GM21515 (cell line): ENCODE measurements at regions not wholly inside any gene's neighbourhood (a gene's known extent, or its start where the extent isn't known, plus 50 kb on each side); places are given as distances from the start of the nearest gene placed in this dataset.

ENCODE experiments used
- ATAC-seq: cut with Tn5 transposase; IDR thresholded peaks from one replicate; pipeline ENCODE4 v1.9.1; 2021; ENCODE audit not compliant: unreplicated experiment

DNA sequence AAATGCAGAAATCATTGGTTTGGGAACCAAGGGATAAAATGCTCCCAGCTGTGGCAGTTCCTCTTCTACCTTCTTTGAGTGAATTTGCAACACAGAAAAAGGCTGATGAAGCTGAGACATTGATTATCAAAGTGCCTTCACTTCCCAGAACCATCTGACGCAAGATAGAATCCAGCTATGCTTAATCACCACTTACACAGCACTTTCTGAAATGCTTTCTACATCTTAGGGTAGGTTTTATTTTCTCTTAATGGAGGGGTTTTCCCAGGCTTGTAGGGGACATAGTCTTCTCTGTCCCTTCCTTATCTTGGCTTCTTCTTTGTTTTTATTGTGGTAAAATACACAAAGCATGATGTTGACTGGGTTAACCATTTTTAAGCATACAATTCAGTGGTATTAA lies 332.6 kb upstream of the ZNF32 start:
- ATAC-seq: no peak

DNA sequence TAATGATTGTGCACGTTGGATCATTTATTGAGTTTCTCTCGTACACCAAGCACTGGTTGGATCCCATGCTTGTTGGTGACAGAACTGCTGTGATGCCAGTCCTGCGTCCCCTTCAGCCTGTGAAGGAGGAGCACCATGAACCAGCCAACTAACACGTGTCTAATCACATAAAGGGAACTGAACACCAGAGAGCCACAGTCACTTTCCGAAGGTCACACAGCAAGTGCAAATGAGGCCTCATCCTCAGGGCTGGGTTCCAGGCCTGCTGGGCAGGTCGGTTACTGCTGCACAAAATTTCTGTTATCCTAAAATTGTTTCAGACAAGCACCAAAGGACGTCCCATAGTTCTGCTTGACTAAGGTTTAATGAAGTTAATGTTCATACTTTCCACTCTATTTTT lies 332.0 kb upstream of the ZNF32 start:
- no peak for ATAC-seq

DNA sequence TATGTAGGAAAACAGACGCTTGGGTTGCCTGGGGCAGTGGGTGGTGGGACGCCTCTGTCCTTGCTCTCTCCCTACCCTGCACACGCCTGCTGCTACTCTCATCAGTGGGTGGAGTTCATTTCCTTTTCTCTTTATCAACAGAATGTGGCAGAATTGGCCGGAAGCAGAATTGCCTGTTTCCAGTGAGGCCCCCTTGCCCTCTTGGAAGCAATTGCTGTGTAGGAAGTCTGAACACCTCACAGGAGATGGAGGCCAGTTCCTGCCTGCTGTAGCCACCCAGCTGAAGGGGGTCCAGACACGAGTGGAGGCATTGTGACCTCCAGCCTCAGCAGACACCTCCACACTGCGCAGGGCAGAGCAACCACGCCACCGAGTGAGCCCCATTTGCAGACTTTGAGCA lies 331.6 kb upstream of the ZNF32 start:
- ATAC-seq: no peak

DNA sequence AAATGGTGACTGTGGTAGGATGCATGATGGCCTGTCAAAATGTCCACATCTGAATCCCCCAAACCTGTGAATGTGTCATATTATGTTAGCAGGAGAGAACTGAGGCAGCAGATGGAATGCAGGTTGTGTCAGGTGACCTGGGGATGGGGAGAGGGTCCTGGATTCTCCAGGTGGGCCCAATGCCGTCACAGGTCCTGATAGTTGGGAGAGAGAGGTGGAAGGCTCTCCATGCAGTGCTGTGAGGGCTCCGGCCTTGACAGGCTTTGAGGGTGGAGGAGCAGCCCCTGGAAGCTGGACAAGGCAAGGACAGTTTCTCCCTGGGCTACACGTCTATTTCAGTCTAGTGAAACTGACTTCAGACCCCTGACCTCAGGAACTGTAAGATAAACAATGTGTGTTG lies 330.9 kb upstream of the ZNF32 start:
- ATAC-seq: no peak

DNA sequence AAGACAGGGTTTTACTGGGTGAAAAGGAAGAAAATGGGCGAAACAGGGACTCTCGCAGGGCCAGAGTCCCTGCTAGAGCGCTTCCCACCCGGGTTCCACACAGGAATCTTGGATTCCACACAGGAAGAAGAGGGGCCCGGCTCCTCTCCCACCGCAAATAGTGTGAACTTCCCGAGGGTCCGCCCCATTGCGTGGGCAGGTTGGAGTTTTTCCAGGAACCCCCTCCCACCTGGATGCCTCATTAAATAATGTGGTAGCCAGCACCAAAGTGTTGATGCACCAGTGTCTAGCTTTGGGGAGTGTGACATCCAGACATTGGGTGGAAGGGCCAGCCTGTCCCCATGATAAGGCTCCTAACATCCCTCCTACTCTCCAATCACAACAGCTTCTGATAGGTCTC lies 330.3 kb upstream of the ZNF32 start:
- no peak for ATAC-seq

DNA sequence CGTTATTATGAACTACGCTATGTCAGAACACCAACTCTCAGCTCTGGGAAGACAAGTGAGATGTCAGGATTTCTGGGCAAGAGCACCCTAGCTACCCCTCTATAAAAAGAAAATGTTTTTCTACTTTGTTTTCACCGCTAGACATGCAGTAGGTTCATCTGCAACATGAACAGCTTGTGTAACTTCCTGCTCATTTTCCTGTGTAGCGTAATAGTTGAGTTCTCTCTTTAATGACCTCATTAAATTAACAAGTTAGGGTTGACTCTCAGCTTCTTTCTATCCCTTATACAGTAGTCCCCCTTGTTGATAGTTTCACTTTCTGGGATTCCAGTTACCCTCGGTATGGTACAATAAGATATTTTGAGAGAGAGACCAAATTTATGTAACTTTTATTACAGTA lies 329.4 kb upstream of the ZNF32 start:
- ATAC-seq: no peak

DNA sequence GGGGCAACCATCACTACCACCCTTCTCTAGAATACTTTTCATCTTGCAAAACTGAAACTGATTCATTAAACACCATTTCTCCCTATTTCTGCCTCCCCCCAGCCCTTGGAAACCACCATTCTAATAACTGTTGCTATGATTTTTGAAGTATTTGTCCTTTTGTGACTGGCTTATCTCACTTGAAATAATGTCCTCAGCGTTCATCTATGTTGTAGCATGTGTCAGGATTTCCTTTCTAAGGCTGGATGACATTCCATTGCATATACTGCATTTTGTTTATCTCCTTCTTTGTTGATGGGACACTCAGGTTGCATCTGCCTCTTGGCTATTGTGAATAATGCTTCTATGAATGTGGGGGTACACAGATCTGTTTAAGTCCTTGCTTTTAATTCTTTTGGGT lies 327.6 kb upstream of the ZNF32 start:
- no peak for ATAC-seq

DNA sequence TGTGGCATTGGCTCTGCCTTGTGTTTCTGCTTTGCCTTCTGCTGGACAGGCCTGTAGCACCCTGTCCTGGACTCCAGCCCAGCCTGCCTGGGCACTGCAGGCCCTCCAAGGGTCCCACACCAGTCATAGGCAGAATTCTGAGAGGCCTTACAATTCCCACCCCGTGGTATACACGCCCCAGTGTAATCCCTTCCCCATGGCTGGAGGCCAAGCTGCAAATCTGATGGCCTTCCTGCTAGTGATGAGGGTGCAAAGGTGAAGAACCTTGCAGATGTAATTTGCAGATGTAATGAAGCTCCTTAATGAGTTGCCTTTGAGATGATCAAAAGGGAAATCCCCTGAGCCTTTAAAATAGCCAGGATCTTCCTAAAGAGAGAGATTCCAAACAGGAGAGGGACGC lies 325.1 kb upstream of the ZNF32 start:
- no peak for ATAC-seq

DNA sequence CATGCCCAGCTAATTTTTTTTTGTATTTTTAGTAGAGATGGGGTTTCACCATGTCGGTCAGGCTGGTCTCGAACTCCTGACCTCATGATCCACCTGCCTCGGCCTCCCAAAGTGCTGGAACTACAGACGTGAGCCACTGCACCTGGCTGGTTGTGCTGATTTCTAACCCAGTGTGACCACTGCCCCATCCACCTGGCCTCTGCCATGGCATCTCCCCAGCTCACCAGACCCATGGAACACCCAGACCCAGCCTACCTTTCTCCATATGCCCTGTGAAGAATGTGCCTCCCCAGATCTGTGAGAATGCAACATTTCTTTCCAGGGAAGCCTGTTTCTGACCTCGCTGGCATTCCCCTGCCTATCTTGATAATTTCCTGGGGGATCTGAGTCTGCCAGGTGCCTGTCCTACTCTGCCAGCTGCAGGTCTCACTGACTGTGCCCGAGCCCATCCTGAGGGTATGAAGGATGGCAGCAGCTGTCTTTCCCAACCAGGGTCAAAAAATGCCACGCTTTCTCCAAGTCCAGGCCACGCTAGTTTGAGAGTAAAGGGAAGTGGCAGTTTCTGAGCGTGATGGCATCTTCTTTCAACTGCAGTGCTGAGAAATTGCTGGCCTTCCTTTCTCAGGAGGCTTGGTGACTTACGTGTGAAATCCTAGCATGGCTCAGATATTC lies 324.4 kb upstream of the ZNF32 start:
- no peak for ATAC-seq

DNA sequence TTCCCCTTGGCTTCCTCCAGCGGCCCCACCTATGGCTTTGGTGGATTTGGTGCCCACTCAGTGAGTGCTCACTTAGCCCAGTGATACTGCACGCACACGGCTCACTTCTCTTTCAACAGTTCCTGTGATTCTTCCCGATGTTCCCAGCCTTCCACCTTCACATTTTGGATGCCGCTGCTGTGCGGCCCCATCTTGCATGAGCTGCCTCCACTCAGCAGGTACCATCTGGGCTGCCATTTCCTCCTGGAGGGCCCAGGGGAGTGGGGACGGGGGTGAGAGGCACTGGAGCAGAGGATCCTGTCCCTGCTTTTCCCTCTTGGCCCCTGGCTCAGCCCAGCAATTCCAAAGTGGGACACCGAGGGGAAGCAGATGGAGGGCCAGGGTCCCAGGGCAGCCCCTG lies 323.3 kb upstream of the ZNF32 start:
- ATAC-seq: no peak

DNA sequence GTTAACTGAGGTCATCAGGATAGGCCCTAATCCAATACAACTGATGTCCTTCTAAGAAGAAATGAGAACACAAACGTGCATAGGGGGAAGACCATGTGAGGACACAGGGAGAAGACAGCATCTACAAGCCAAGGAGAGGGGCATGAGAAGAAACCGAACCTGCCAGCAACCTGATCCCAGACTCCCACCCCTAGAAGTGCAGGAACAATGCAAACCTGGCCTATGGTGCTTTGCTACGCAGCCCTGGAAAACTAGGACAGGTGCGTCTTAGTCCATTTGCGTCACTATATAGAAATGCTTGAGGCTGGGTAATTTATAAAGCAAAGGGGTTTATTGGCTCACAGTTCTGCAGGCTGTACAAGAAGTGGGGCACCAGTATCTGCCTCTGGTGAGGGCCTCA lies 322.6 kb upstream of the ZNF32 start:
- no peak for ATAC-seq

DNA sequence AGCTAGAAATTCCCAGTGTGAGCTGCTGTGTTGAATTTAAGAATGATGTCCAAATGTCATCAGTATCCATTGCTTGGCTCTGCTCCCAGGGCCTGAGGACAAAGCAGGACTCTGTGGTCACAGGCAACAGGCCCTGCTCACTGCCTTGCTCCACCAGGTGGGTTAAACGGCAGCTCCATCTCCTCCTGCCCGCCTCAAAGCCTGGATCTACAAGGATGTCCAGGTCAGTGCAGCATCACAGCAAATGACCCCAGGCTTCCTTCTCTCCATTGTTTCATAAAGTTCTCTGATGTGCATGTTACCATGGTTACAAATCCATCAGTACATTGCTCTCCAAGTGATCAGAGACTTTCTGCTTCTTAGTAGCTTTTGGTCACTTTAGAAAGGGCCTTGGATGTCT lies 322.0 kb upstream of the ZNF32 start:
- ATAC-seq: no peak

DNA sequence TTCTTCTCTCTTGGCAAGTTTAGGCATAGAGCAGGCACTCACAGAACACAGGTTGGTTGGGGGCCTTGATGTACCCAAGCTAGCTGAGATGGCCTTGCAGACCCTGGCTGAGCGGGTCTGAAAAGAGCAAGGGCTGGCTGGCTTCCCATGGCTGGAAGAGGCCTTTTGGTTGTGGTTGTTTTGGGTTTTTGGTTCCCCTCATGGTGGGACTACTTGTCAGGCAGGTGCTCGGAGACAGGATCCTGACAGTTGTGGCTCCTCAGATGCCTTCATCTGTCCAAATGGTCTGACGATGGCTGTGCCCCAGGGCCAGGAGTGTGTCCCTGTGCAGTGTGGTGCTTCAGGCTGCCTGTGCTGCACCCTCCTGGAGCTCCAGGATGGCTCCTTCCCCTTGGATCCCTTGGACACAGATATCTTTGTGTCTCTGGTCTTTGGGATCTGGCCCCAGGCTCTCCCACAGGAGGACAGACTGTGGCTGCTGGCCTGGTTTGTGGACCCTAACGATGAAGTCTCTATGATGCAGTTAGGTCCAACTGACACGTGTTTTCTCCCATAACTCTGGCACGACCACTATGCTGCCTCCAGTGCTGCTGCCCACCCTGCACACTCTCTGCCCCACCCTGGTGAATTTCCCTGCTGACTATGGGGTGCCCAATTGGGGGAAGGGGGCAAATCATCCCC lies 321.5 kb upstream of the ZNF32 start:
- no peak for ATAC-seq

DNA sequence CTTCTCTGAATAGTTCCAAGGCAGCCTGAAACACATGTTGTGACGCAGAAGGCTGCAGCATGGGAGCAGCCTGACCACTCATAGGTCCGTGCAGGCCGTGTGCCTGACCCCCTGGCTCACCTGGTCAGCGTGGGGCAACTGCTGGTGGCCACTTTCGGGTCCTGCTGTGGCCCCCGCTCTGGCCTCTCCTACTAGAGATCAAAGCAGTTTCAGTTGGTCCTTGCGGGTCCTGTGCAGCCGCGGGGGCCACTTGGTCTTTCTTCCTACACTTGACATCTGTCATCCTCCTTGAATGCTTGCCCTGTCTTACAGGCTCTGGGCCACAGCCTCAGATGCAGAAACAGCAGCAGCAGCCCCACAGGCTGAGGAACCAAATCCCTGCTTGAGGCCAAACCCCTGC lies 320.8 kb upstream of the ZNF32 start:
- no peak for ATAC-seq

DNA sequence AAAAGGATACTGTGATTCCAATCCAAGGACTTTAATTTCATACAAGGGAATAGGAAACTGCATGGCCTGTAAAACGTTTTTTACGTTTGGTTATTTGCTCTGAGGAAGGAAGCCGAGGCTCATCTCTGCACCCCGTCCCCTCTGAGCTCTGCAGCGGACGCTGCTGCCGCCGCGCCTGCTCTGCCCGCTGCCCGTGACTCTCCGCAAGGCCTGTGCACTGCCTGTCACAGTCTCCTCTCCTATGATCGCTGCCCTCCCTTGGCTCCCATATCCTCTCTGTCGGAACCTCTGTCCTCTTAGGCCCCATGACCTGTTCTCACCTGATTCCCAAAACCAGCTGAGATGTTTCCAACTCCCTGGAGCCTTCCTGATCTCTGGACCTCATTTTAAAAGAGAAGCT lies 320.3 kb upstream of the ZNF32 start:
- ATAC-seq: no peak

DNA sequence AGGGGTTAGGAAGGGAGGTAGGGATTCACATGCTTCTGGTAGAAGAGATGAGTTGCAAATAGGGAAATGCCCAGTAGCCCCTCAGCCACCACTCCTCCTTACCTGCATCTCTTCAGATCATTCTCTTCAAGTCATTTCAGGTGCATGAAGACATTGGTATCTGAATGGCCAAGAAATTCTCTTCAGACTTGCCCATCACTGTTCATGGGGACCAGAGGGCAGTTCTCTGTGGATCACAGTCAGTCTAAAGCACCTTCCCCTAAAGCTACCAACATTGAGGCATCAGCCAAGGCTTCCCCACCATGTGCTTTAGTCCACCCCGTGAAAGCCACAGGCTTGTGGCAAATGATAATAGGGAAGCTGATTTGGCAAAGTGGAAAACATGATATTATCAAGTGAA lies 319.4 kb upstream of the ZNF32 start:
- no peak for ATAC-seq

DNA sequence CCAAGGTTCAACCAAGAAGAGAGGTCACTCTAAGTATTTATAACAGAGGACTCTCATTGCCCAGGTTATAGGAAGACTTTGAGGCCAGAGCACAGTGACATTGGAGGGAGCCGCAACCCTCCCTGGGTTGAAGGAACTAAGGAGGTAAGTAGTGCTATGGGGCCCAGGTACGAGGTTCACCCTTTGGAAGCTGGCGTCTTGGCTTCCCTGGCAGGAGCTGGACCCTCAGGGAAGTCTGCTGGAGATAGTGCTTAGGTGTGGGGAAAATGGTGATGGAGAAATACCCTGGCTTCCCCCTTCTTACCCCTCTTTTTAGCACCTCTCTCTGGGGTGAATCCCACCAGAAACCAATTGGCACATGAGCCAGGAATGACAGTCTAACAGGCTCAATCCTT lies 317.9 kb upstream of the ZNF32 start:
- no peak for ATAC-seq

DNA sequence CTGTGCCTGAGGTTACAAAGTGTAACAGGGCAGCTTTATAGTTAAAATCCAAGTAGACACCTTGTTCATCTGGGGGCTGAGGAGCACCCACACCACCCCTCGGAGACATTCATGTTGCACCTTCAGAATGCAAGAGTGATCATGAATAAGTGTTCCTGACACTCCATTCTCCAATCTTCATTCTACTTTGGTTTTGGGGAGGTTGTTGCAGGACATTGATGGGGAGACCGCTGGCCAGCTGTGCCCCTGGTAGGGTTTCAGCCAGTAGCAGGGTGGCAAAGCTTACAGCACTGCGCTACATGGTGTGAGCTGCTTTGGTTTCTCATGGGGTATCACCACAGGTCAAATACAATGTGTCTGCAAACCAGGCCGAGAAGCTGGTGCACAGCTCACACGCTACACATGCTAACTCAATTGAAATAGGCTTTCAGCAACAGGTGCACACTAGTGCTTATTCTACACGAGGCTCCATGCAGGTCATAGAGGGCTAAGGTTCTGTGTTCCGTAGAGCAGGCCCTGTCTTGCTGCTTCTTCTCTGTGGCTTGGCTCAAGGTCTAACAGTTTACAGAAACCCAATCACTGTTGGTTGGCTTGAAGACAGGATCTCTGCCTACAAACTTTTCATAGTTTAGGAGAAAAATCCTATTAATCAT lies 317.4 kb upstream of the ZNF32 start:
- ATAC-seq: no peak

DNA sequence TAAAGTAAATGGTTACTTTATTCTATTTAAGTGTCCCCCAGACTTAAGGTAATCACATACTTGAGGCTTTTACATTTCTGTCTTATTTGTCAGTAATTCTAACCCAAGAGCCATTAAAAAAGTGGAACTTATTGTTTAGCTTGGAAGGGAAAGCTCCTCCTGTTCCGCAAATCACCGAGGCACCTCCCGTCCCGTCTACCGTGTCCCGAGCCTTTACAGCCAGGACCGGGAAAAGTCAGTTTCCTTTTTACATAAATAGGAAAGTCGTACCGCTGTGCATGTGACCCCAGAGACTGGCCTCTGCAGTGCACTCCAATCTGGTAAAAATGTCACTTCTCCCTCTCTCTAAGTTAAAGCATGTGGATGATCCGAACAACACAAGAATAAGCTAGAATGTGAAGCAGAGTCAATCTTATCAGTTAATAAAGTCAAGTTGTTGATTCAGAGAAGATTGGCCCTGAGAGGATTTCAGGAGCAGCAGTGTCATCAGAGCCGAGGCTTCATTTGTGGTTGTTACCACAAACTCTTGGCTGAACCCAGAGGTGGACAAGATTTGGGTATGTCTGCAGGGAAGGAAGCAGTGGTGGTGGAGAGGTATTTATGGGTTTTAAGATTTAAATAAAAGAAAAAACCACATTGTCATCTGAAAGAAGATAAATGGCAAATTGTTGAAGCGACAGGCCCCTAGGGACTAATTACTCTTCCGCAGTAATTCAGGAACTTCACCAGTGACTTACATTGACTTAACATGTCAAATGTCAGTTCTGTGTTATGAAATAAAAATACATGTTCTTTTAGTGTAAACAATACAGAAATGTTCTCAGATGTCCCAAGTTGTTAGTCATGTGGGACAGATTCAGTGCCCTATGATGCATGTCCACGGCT lies 316.6 kb upstream of the ZNF32 start:
- ATAC-seq: no peak

DNA sequence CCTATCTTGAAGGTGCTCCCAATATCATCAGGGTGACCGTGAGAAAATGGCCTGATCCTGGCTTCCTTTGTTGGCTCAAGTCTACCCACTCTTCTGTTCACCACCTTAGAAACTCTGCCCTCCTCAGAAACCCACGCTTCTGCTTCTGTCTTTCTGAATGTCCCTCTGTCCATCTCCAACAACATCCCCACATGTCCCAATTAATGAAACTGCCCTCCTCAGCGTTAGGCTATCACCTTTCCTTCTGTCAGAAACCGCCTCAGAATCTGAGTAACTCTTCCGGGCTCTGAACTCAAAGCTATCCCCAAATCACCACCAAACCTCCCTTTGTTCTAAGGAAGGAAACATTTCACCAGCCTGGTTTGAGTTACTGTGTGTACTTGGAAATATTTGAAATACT lies 315.8 kb upstream of the ZNF32 start:
- no peak for ATAC-seq

DNA sequence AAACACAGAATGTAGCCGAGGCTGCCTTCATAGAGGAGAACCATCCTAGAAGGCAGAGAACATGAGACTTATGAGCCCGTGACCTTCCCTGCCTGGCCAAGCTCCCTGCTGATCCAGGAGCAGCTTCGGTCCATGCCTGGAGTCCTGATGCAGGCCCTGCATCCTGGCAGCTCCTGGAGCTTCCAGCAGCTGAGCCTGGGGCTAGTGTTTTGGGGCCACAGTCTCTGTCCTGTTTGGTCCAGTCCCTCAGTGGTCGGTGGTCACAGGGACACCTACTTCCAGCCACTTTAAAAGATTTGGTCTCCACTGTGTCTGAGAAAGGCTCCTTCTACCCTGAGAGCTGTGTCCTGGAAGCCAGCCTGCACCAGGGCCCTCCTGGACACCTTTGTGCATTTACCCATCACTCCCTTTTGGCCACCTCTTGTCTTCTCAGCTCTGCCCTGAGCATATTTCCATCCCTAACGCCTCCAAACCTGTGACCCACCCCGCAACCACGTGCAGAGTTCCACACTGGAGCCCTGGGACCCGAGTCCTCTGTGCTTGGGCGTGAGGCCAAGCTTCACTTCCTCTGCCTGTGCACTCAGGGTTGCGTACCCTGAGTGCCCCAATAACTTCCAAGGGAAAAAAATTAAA lies 315.2 kb upstream of the ZNF32 start:
- ATAC-seq: no peak
